Activated CD8-positive, alpha-beta memory T cell treated with anti-CD3 and anti-CD28 coated beads for 4 hours (primary cell): ENCODE measurements at regions not wholly inside any gene's neighbourhood (a gene's known extent, or its start where the extent isn't known, plus 50 kb on each side); places are given as distances from the start of the nearest gene placed in this dataset.
"Not testable (repeated sequence)": the region's sequence is repeated elsewhere in the genome, so short reads cannot be mapped to it uniquely, and the experiment has no call there.

Experiments used
- DNase-seq, 2 donors: peaks; one replicate each; pipeline ENCODE4 v3.0.0-alpha.2; 2020; ENCODE audit warnings: low read depth in 2 of 2

GRCh38 chr22:35138521-35138920, 72.6 kb downstream of the ISX start:
- DNase-seq: no peak

GRCh38 chr22:35140879-35141745, 75.2 kb downstream of the ISX start:
- no peak for DNase-seq

- DNase-seq: no peak
Measured at GRCh38 chr22:35148381-35148780, 82.4 kb downstream of the ISX start.

- no peak for DNase-seq
Measured at GRCh38 chr22:35148866-35149548, 83.0 kb downstream of the ISX start.

GRCh38 chr22:35150183-35151107, 84.5 kb downstream of the ISX start:
- peak in 1 of 2 donors; percentile 13 for DNase-seq

GRCh38 chr22:35152316-35152715, 86.4 kb downstream of the ISX start:
- DNase-seq: no peak

- DNase-seq: no peak
Measured at GRCh38 chr22:35154937-35155387, 89.0 kb downstream of the ISX start.

GRCh38 chr22:35155403-35156025, 89.6 kb downstream of the ISX start:
- DNase-seq: no peak

GRCh38 chr22:35156945-35157344, 91.0 kb downstream of the ISX start:
- DNase-seq: no peak

- DNase-seq: no peak
Measured at GRCh38 chr22:35158336-35158735, 92.4 kb downstream of the ISX start.

- no peak for DNase-seq
Measured at GRCh38 chr22:35159343-35159742, 93.4 kb downstream of the ISX start.

GRCh38 chr22:35160268-35160667, 94.3 kb downstream of the ISX start:
- no peak for DNase-seq

- not testable (repeated sequence) for DNase-seq
Measured at GRCh38 chr22:35165896-35166295, 91.4 kb upstream of the HMGXB4 start.

- no peak for DNase-seq
Measured at GRCh38 chr22:35170716-35171697, 86.3 kb upstream of the HMGXB4 start.

GRCh38 chr22:35172442-35172841, 84.9 kb upstream of the HMGXB4 start:
- DNase-seq: no peak

GRCh38 chr22:35173655-35174054, 83.6 kb upstream of the HMGXB4 start:
- no peak for DNase-seq

- DNase-seq: no peak
Measured at GRCh38 chr22:35174401-35175038, 82.8 kb upstream of the HMGXB4 start.

GRCh38 chr22:35175392-35175791, 81.9 kb upstream of the HMGXB4 start:
- no peak for DNase-seq

GRCh38 chr22:35177811-35178210, 79.5 kb upstream of the HMGXB4 start:
- no peak for DNase-seq

- DNase-seq: no peak
Measured at GRCh38 chr22:35178446-35178845, 78.8 kb upstream of the HMGXB4 start.
